B cell (primary cell): ENCODE measurements at regions not wholly inside any gene's neighbourhood (a gene's known extent, or its start where the extent isn't known, plus 50 kb on each side); places are given as distances from the start of the nearest gene placed in this dataset.
"Not testable (repeated sequence)": the region's sequence is repeated elsewhere in the genome, so short reads cannot be mapped to it uniquely, and the experiment has no call there.

Experiments
- CTCF ChIP-seq: fragments of 200-600 bp; IDR thresholded peaks from one replicate; pipeline ENCODE4 v1.8.0; 2022; ENCODE audit warnings: antibody characterized with exemption, mild to moderate bottlenecking
- EZH2 ChIP-seq: IDR thresholded peaks from 2 replicates; pipeline ENCODE4 v1.6.1; 2012; ENCODE audit warnings: borderline replicate concordance, low read depth, mild to moderate bottlenecking, moderate library complexity, low read length; ENCODE audit not compliant: insufficient read depth, poor library complexity, severe bottlenecking

GRCh38 chr12:46641649-46642048 is 184.1 kb downstream of the SLC38A4 start:
- TF ChIP-seq CTCF, EZH2: not testable (repeated sequence)
